ENCODE measurements at regions not wholly inside any gene's neighbourhood (a gene's known extent, or its start where the extent isn't known, plus 50 kb on each side); places are given as distances from the start of the nearest gene placed in this dataset.
A peak's percentile ranks its signal among the peaks of the same experiment; 100 is the strongest.
"Not testable (repeated sequence)": the region's sequence is repeated elsewhere in the genome, so short reads cannot be mapped to it uniquely, and the experiment has no call there.

- no peak for DNase-seq
Observed at GRCh38 chr13:87736849-87737385, 65.7 kb downstream of the SLITRK5 start.

GRCh38 chr13:87754097-87754496 lies 82.9 kb downstream of the SLITRK5 start:
- no peak for DNase-seq

GRCh38 chr13:87769445-87769844 lies 98.3 kb downstream of the SLITRK5 start:
- no peak for DNase-seq

- DNase-seq = no peak
Observed at GRCh38 chr13:87777387-87777786, 106.2 kb downstream of the SLITRK5 start.

- DNase-seq = no peak
Observed at GRCh38 chr13:87778128-87778527, 107.0 kb downstream of the SLITRK5 start.

- no peak for DNase-seq
Observed at GRCh38 chr13:87779426-87779825, 108.3 kb downstream of the SLITRK5 start.

- DNase-seq = no peak
Observed at GRCh38 chr13:87783366-87783765, 112.2 kb downstream of the SLITRK5 start.

- no peak for DNase-seq
Observed at GRCh38 chr13:87788363-87788762, 117.2 kb downstream of the SLITRK5 start.

- no peak for DNase-seq
Observed at GRCh38 chr13:87792878-87793277, 121.7 kb downstream of the SLITRK5 start.

GRCh38 chr13:87798536-87798935 lies 127.4 kb downstream of the SLITRK5 start:
- DNase-seq = no peak

GRCh38 chr13:87810391-87810801 lies 139.2 kb downstream of the SLITRK5 start:
- no peak for DNase-seq

GRCh38 chr13:87810920-87811344 lies 139.8 kb downstream of the SLITRK5 start:
- no peak for DNase-seq

- DNase-seq = no peak
Observed at GRCh38 chr13:87814403-87814802, 143.2 kb downstream of the SLITRK5 start.

- DNase-seq = no peak
Observed at GRCh38 chr13:87820241-87820640, 149.1 kb downstream of the SLITRK5 start.

- no peak for DNase-seq
Observed at GRCh38 chr13:87821512-87821911, 150.3 kb downstream of the SLITRK5 start.

- DNase-seq = not testable (repeated sequence)
Observed at GRCh38 chr13:87826301-87826700, 155.1 kb downstream of the SLITRK5 start.

GRCh38 chr13:87827479-87827878 lies 156.3 kb downstream of the SLITRK5 start:
- no peak for DNase-seq

GRCh38 chr13:87837522-87837921 lies 166.4 kb downstream of the SLITRK5 start:
- no peak for DNase-seq

GRCh38 chr13:87837946-87838345 lies 166.8 kb downstream of the SLITRK5 start:
- DNase-seq = no peak

GRCh38 chr13:87851410-87851809 lies 180.2 kb downstream of the SLITRK5 start:
- DNase-seq = no peak

GRCh38 chr13:87855553-87855952 lies 184.4 kb downstream of the SLITRK5 start:
- DNase-seq = no peak

- DNase-seq = no peak
Observed at GRCh38 chr13:87859261-87859660, 188.1 kb downstream of the SLITRK5 start.

- no peak for DNase-seq
Observed at GRCh38 chr13:87867426-87867825, 196.3 kb downstream of the SLITRK5 start.

GRCh38 chr13:87868731-87869130 lies 197.6 kb downstream of the SLITRK5 start:
- no peak for DNase-seq

GRCh38 chr13:87872813-87873212 lies 201.6 kb downstream of the SLITRK5 start:
- DNase-seq = peak; percentile 23

GRCh38 chr13:87877477-87877876 lies 206.3 kb downstream of the SLITRK5 start:
- no peak for DNase-seq
